Upper lobe of right lung (tissue), 1 donor: ENCODE measurements at regions not wholly inside any gene's neighbourhood (a gene's known extent, or its start where the extent isn't known, plus 50 kb on each side); places are given as distances from the start of the nearest gene placed in this dataset.

Source experiments
- ATAC-seq: fragments of 200-7000 bp; cut with Tn5 transposase; one replicate; pipeline ENCODE4 v1.9.1; 2020; ENCODE audit warnings: mild to moderate bottlenecking, moderate library complexity
- DNase-seq: peaks from one replicate; pipeline ENCODE4 v3.0.0-alpha.2; 2020
- H3K27ac ChIP-seq: fragments of 200-600 bp; one replicate; pipeline ENCODE4 v1.8.0; 2022
- H3K27me3 ChIP-seq: fragments of 200-600 bp; one replicate; pipeline ENCODE4 v1.8.0; 2022; ENCODE audit warnings: mild to moderate bottlenecking
- H3K36me3 ChIP-seq: fragments of 200-600 bp; one replicate; pipeline ENCODE4 v1.8.0; 2022
- H3K4me1 ChIP-seq: fragments of 200-600 bp; one replicate; pipeline ENCODE4 v1.8.0; 2022
- H3K4me3 ChIP-seq: fragments of 200-600 bp; one replicate; pipeline ENCODE4 v1.8.0; 2022; ENCODE audit warnings: mild to moderate bottlenecking
- H3K9me3 ChIP-seq: fragments of 200-600 bp; one replicate; pipeline ENCODE4 v1.8.0; 2022
- CTCF ChIP-seq: fragments of 200-600 bp; IDR thresholded peaks from one replicate; pipeline ENCODE4 v1.8.0; 2022; ENCODE audit warnings: antibody characterized with exemption
- intact Hi-C: fragments of 100-400 bp; cut with DNase I; formaldehyde crosslinking; loops from one replicate; pipeline ENCODE4 v1.11.0; 2022
- donor health status: DM: no; HTN: yes; CAD: no; lungs with severe emphysema.

- Histone ChIP-seq H3K4me1 (no peaks in the 10 kb centered on the region), H3K4me3 (no peak overlapping the region), H3K27me3 (no peaks in the 10 kb centered on the region), H3K9me3 (no peaks in the 10 kb centered on the region), H3K27ac (no peak overlapping the region), H3K36me3 (no peaks in the 10 kb centered on the region)
- intact Hi-C loops = no loop called here
- ATAC-seq (no peak), DNase-seq (no peak)
- TF ChIP-seq CTCF = no peak
Measured at GRCh38 chr9:126017758-126018157, 270.6 kb downstream of the PBX3 start.

- H3K27me3 ChIP-seq = no peaks in the 10 kb centered on the region
- no peaks in the 10 kb centered on the region for H3K9me3 ChIP-seq
- no peak for TF ChIP-seq CTCF
- intact Hi-C loops = no loop called here
- H3K4me3 ChIP-seq = no peak overlapping the region
- no peaks in the 10 kb centered on the region for H3K4me1 ChIP-seq
- DNase-seq (no peak), ATAC-seq (no peak)
- no peaks in the 10 kb centered on the region for H3K36me3 ChIP-seq
- no peak overlapping the region for H3K27ac ChIP-seq
Measured at GRCh38 chr9:126020836-126021235, 273.7 kb downstream of the PBX3 start.

GRCh38 chr9:126023962-126024361 is 276.8 kb downstream of the PBX3 start:
- ATAC-seq (no peak), DNase-seq (no peak)
- Histone ChIP-seq H3K4me1 (no peaks in the 10 kb centered on the region), H3K4me3 (no peak overlapping the region), H3K27me3 (no peaks in the 10 kb centered on the region), H3K36me3 (no peaks in the 10 kb centered on the region), H3K27ac (no peak overlapping the region), H3K9me3 (no peaks in the 10 kb centered on the region)
- intact Hi-C loops = no loop called here
- no peak for TF ChIP-seq CTCF

GRCh38 chr9:126024581-126025230 is 277.5 kb downstream of the PBX3 start:
- no peak for TF ChIP-seq CTCF
- Histone ChIP-seq H3K27me3 (no peaks in the 10 kb centered on the region), H3K9me3 (no peaks in the 10 kb centered on the region), H3K36me3 (no peaks in the 10 kb centered on the region), H3K27ac (no peak overlapping the region), H3K4me1 (no peaks in the 10 kb centered on the region), H3K4me3 (no peak overlapping the region)
- intact Hi-C loops = no loop called here
- no peak for ATAC-seq
- no peak for DNase-seq

GRCh38 chr9:126025991-126026390 is 278.8 kb downstream of the PBX3 start:
- no peak for TF ChIP-seq CTCF
- ATAC-seq = no peak
- no peak overlapping the region for H3K27ac ChIP-seq
- intact Hi-C loops = no loop called here
- H3K4me3 ChIP-seq = no peak overlapping the region
- no peak for DNase-seq
- no peaks in the 10 kb centered on the region for H3K36me3 ChIP-seq
- H3K4me1 ChIP-seq = no peaks in the 10 kb centered on the region
- H3K27me3 ChIP-seq = no peaks in the 10 kb centered on the region
- no peaks in the 10 kb centered on the region for H3K9me3 ChIP-seq

GRCh38 chr9:126027566-126027965 is 280.4 kb downstream of the PBX3 start:
- ATAC-seq = no peak
- no peak for DNase-seq
- intact Hi-C loops = no loop called here

More at GRCh38 chr9:126027566-126027965, 280.4 kb downstream of the PBX3 start:
- Histone ChIP-seq H3K4me1 (no peaks in the 10 kb centered on the region), H3K27ac (no peak overlapping the region), H3K9me3 (no peaks in the 10 kb centered on the region), H3K4me3 (no peak overlapping the region), H3K27me3 (no peaks in the 10 kb centered on the region), H3K36me3 (no peaks in the 10 kb centered on the region)
- TF ChIP-seq CTCF = no peak
